Astrocyte (in vitro differentiated cells and primary cell): ENCODE measurements at regions not wholly inside any gene's neighbourhood (a gene's known extent, or its start where the extent isn't known, plus 50 kb on each side); places are given as distances from the start of the nearest gene placed in this dataset.
A peak's percentile ranks its signal among the peaks of the same experiment; 100 is the strongest.

Experiments used
- DNase-seq: peaks from one replicate; pipeline ENCODE4 v3.0.0-alpha.2; 2010; ENCODE audit warnings: low read depth
- FAIRE-seq: peaks from 2 replicates; lab custom pipeline; 2011; peaks lifted over from hg19 to GRCh38; lab: Jason Lieb, UNC
- H2AFZ ChIP-seq: 2 replicates; pipeline ENCODE4 v1.6.0; 2012; ENCODE audit warnings: low read depth, low read length, inconsistent platforms
- H3K27ac ChIP-seq: 2 replicates; pipeline ENCODE4 v1.5.1; 2011; ENCODE audit warnings: low read depth, low read length, inconsistent platforms
- H3K27me3 ChIP-seq: 2 replicates; pipeline ENCODE4 v1.6.0; 2011; ENCODE audit warnings: low read length, inconsistent platforms; ENCODE audit not compliant: insufficient read depth
- H3K36me3 ChIP-seq: 2 replicates; pipeline ENCODE4 v1.5.1; 2011; ENCODE audit warnings: low read length, inconsistent platforms; ENCODE audit not compliant: insufficient read depth
- H3K4me1 ChIP-seq: 2 replicates; pipeline ENCODE4 v1.5.1; 2011; ENCODE audit warnings: low read length, inconsistent platforms; ENCODE audit not compliant: insufficient read depth
- H3K4me2 ChIP-seq: 2 replicates; pipeline ENCODE4 v1.6.0; 2012; ENCODE audit warnings: low read length, inconsistent platforms
- H3K4me3 ChIP-seq: 2 replicates; pipeline ENCODE4 v1.5.1; 2011; ENCODE audit warnings: low read depth, mild to moderate bottlenecking, low read length, inconsistent platforms; ENCODE audit not compliant: insufficient read depth
- H3K79me2 ChIP-seq: 2 replicates; pipeline ENCODE4 v1.6.0; 2012; ENCODE audit warnings: mild to moderate bottlenecking, low read length, inconsistent platforms; ENCODE audit not compliant: insufficient read depth
- H3K9ac ChIP-seq: 2 replicates; pipeline ENCODE4 v1.6.0; 2012; ENCODE audit warnings: mild to moderate bottlenecking, low read length, inconsistent platforms
- H3K9me3 ChIP-seq: 2 replicates; pipeline ENCODE4 v1.5.1; 2012; ENCODE audit warnings: low read depth, mild to moderate bottlenecking, low read length, inconsistent platforms; ENCODE audit not compliant: insufficient read depth
- H4K20me1 ChIP-seq: 2 replicates; pipeline ENCODE4 v1.6.0; 2012; ENCODE audit warnings: low read length, inconsistent platforms; ENCODE audit not compliant: insufficient read depth
- H3K27ac Mint-ChIP-seq: one replicate; pipeline ENCODE4 v1.8.0; 2021; ENCODE audit warnings: mild to moderate bottlenecking, mixed read lengths; ENCODE audit not compliant: unreplicated experiment
- H3K27me3 Mint-ChIP-seq: one replicate; pipeline ENCODE4 v1.8.0; 2021; ENCODE audit warnings: low read depth, mixed read lengths; ENCODE audit not compliant: unreplicated experiment
- H3K36me3 Mint-ChIP-seq: one replicate; pipeline ENCODE4 v1.8.0; 2021; ENCODE audit warnings: low read depth, mixed read lengths; ENCODE audit not compliant: unreplicated experiment
- H3K4me1 Mint-ChIP-seq: one replicate; pipeline ENCODE4 v1.8.0; 2021; ENCODE audit warnings: low read depth, mixed read lengths; ENCODE audit not compliant: unreplicated experiment
- H3K4me3 Mint-ChIP-seq: one replicate; pipeline ENCODE4 v1.8.0; 2021; ENCODE audit warnings: mild to moderate bottlenecking, moderate library complexity, mixed read lengths; ENCODE audit not compliant: unreplicated experiment
- H3K9me3 Mint-ChIP-seq: one replicate; pipeline ENCODE4 v1.8.0; 2021; ENCODE audit warnings: mild to moderate bottlenecking, mixed read lengths; ENCODE audit not compliant: unreplicated experiment
- CTCF ChIP-seq: IDR thresholded peaks from 2 replicates; pipeline ENCODE4 v1.5.1; 2011; ENCODE audit warnings: low read depth, mild to moderate bottlenecking, inconsistent platforms, low read length, moderate library complexity; ENCODE audit not compliant: insufficient read depth
- EZH2 ChIP-seq: IDR thresholded peaks from 2 replicates; pipeline ENCODE4 v1.6.1; 2012; ENCODE audit warnings: mild to moderate bottlenecking, low read length, inconsistent platforms; ENCODE audit not compliant: insufficient read depth

GRCh38 chr5:136772491-136772890, 407.1 kb upstream of the TRPC7 start:
- H2AFZ ChIP-seq: no peak overlapping the region
- no peaks in the 10 kb centered on the region for H3K4me1 ChIP-seq
- H3K36me3 Mint-ChIP-seq: no peaks in the 10 kb centered on the region
- TF ChIP-seq CTCF: no peak
- no peak for TF ChIP-seq EZH2
- no peak overlapping the region for H3K4me3 ChIP-seq
- H3K9ac ChIP-seq: no peak overlapping the region
- peaks cover 7% of the 10 kb centered on the region for H3K27me3 ChIP-seq
- H3K27ac Mint-ChIP-seq: no peak overlapping the region
- no peak overlapping the region for H3K4me3 Mint-ChIP-seq
- no peaks in the 10 kb centered on the region for H3K36me3 ChIP-seq
- peaks cover 13% of the 10 kb centered on the region for H3K4me1 Mint-ChIP-seq
- no peaks in the 10 kb centered on the region for H4K20me1 ChIP-seq
- H3K79me2 ChIP-seq: no peaks in the 10 kb centered on the region
- peaks cover 5% of the 10 kb centered on the region for H3K9me3 Mint-ChIP-seq
- FAIRE-seq (no peak), DNase-seq (no peak)
- peaks cover 14% of the 10 kb centered on the region for H3K27me3 Mint-ChIP-seq
- H3K27ac ChIP-seq: no peak overlapping the region
- no peak overlapping the region for H3K4me2 ChIP-seq
- no peaks in the 10 kb centered on the region for H3K9me3 ChIP-seq

GRCh38 chr5:136769900-136770684, 404.7 kb upstream of the TRPC7 start:
- Histone ChIP-seq H3K27me3 (peaks cover 7% of the 10 kb centered on the region), H3K36me3 (no peaks in the 10 kb centered on the region), H3K4me3 (no peak overlapping the region), H3K4me1 (no peaks in the 10 kb centered on the region), H3K9ac (no peak overlapping the region), H4K20me1 (no peaks in the 10 kb centered on the region), H3K4me2 (no peak overlapping the region), H3K27ac (no peak overlapping the region), H2AFZ (peak overlapping the region; percentile 4), H3K79me2 (no peaks in the 10 kb centered on the region), H3K9me3 (no peaks in the 10 kb centered on the region)
- Mint-ChIP-seq H3K27ac (peak overlapping the region; percentile 21), H3K36me3 (no peaks in the 10 kb centered on the region), H3K27me3 (peaks cover 14% of the 10 kb centered on the region), H3K4me1 (peaks cover 7% of the 10 kb centered on the region), H3K4me3 (no peak overlapping the region), H3K9me3 (peaks cover 2% of the 10 kb centered on the region)
- peak; percentile 29 for DNase-seq
- TF ChIP-seq CTCF: peak; percentile 89
- no peak for TF ChIP-seq EZH2
- no peak for FAIRE-seq

GRCh38 chr5:136769093-136769492, 403.7 kb upstream of the TRPC7 start:
- Mint-ChIP-seq H3K27me3 (peaks cover 14% of the 10 kb centered on the region), H3K4me1 (peaks cover 3% of the 10 kb centered on the region), H3K9me3 (peaks cover 2% of the 10 kb centered on the region), H3K4me3 (no peak overlapping the region), H3K36me3 (no peaks in the 10 kb centered on the region), H3K27ac (no peak overlapping the region)
- Histone ChIP-seq H3K9ac (no peak overlapping the region), H3K36me3 (no peaks in the 10 kb centered on the region), H3K4me2 (no peak overlapping the region), H3K9me3 (no peaks in the 10 kb centered on the region), H3K4me1 (no peaks in the 10 kb centered on the region), H2AFZ (no peak overlapping the region), H4K20me1 (no peaks in the 10 kb centered on the region), H3K27ac (no peak overlapping the region), H3K79me2 (no peaks in the 10 kb centered on the region), H3K4me3 (no peak overlapping the region), H3K27me3 (peaks cover 7% of the 10 kb centered on the region)
- DNase-seq (no peak), FAIRE-seq (no peak)
- no peak for TF ChIP-seq CTCF
- no peak for TF ChIP-seq EZH2
